ENCODE measurements at regions not wholly inside any gene's neighbourhood (a gene's known extent, or its start where the extent isn't known, plus 50 kb on each side); places are given as distances from the start of the nearest gene placed in this dataset.

GRCh38 chr10:133009218-133009950 lies 67.0 kb upstream of the CFAP46 start:
- DNase-seq (ENCODE audit: low spot score), result peak; percentile 93
- intact Hi-C loops (cut with DNase I), result no loop called here

DNA sequence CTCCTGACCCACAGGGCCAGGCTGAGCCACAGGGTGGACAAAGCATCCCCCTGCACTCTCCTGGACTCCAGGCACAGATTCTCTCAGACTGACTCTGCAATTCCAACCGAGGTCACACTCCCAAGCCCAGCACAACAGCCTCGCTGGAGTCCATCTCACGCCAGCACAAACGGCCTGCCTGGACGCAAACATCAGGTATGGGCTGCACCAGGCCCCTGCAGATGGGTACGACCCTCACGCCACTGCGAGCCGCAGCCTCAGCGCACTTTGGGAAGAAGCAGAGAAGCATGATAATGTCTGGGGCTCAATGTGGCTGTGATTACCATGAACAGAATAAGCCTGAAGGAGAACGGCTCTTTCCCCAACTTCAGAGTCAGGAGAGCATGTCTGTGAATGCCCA lies 66.4 kb upstream of the CFAP46 start:
- DNase-seq (ENCODE audit: low spot score), result no peak
- intact Hi-C loops (cut with DNase I), result no loop called here

DNA sequence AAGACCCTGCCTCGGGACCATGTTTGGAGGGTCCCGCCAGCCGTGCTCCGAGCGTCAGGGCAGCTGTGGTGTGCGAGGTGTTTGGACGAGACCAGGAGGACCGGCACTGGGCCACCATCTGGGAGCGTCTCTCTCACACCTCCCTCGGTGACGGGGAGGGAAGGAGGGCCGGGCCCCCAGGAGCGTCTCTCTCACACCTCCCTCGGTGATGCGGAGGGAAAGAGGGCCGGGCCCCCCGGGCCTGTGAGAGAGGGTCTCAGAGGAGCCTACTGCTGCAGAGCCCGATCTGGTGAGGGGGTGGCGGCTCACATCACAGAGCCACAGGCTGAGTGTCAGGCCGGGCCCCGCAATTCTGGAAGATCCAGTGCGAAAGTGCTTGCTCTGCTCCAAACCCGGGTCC lies 65.8 kb upstream of the CFAP46 start:
- intact Hi-C loops (cut with DNase I), result no loop called here
- no peak for DNase-seq (ENCODE audit: low spot score)

DNA sequence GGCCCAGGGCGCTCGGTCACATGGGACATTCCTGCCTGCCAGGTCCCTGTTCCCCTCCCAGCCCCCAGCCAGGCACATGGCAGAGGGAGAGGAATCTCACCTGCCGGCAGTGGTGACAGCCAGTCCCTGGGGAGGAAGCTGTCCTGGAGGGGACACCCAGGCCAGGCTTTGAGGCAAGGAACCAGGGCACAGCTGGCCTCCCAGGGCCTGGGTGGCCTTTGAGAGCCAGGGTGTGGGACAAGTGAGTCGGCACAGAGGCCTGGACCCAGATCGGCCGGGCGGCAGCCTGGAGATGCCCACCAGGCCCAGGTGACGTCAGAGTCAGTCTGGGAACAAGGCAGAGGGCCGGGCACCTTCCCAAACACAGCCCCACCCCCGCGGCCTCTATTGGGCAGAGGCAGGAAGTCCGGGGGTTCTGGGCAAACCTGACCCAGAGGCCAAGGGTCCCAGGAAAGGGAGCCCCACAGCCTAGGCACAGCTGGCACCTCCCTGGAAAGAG lies 65.0 kb upstream of the CFAP46 start:
- intact Hi-C loops (cut with DNase I), result no loop called here
- DNase-seq (ENCODE audit: low spot score), result no peak

DNA sequence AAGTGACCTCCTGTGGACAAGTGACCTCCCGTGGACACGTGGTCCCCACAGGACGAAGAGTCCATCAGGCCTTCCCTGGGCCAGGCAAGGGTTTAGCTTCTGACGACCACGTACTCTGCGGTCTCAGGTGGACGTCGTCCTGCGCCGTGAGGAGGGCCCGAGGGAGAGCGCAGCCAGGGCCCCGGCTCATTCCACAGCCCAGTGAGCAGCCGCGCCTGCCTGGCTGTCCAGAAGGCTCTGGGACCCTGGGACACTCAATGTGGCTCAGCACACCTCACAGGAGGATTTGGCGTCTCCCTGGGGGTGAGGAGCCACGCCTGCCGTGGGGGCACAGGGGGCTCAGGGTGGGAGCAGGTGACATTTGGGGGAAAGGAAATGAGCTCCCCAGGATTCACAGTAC lies 64.4 kb upstream of the CFAP46 start:
- intact Hi-C loops (cut with DNase I), result no loop called here
- DNase-seq (ENCODE audit: low spot score), result no peak

- intact Hi-C loops (cut with DNase I), result no loop called here
- DNase-seq (ENCODE audit: low spot score), result no peak
These were observed 63.8 kb upstream of the CFAP46 start for GRCh38 chr10:133006202-133006601.

GRCh38 chr10:133004478-133004877 lies 62.1 kb upstream of the CFAP46 start:
- intact Hi-C loops (cut with DNase I), result no loop called here

GRCh38 chr10:133003188-133003587 lies 60.8 kb upstream of the CFAP46 start:
- intact Hi-C loops (cut with DNase I), result no loop called here
- no peak for DNase-seq (ENCODE audit: low spot score)

More at GRCh38 chr10:133004478-133004877, 62.1 kb upstream of the CFAP46 start:
- no peak for DNase-seq (ENCODE audit: low spot score)

GRCh38 chr10:133002685-133003084 lies 60.3 kb upstream of the CFAP46 start:
- intact Hi-C loops (cut with DNase I), result no loop called here
- no peak for DNase-seq (ENCODE audit: low spot score)

DNA sequence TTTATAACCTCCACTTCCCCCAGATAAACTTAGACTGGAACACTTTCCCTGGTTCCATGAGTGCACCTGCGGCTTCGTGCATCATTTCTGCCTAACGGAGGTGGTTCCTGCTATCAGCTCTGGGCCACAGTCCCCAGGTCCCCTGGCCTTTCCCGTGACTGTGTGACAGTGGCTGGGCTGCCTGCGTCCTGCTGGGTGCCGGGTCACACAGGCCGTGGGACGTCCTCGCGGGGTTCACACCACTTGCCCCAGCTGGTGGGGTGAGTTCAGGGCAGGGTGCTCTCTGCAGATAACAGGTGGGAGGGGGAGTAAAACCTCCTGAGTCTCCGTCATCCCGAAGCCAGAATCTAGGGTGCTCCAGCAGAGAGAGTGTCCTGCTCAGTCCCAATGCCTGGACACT lies 58.7 kb upstream of the CFAP46 start:
- no peak for DNase-seq (ENCODE audit: low spot score)
- intact Hi-C loops (cut with DNase I), result no loop called here

- no peak for DNase-seq (ENCODE audit: low spot score)
- intact Hi-C loops (cut with DNase I), result no loop called here
These were observed 58.3 kb upstream of the CFAP46 start for GRCh38 chr10:133000648-133001047.

DNA sequence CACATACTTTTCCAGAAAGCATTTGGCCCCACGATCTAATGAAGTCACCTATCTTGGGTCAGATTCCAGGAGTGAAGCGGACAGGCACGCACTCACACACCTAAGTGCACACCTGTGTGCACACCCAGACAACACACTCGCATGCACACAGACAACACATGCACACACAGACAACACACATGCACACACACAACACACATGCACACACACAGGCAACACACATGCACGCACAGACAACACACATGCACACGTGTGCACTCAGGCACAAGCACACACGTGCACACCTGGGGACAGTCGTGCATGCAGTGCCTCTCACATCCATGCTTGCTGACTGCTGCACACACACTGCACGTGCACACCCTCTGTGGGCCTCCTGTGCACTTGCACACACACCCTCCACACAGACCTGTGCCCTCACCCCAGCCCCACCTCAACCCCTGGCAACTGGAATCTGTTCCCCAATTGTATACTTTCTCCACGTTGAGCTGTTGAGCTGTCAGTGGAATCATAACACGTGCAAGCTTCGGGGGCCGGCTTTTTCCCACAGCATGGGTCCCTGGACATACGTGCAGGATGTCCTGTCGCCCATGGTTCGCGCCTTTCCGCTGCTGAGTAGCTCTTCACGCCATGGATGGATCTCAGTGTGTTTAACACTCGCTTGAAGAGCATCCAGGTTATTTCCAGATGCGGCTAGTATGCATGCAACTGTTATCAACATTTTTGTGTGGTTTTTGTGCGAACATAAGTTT lies 55.3 kb upstream of the CFAP46 start:
- no peak for DNase-seq (ENCODE audit: low spot score)
- intact Hi-C loops (cut with DNase I), result no loop called here

DNA sequence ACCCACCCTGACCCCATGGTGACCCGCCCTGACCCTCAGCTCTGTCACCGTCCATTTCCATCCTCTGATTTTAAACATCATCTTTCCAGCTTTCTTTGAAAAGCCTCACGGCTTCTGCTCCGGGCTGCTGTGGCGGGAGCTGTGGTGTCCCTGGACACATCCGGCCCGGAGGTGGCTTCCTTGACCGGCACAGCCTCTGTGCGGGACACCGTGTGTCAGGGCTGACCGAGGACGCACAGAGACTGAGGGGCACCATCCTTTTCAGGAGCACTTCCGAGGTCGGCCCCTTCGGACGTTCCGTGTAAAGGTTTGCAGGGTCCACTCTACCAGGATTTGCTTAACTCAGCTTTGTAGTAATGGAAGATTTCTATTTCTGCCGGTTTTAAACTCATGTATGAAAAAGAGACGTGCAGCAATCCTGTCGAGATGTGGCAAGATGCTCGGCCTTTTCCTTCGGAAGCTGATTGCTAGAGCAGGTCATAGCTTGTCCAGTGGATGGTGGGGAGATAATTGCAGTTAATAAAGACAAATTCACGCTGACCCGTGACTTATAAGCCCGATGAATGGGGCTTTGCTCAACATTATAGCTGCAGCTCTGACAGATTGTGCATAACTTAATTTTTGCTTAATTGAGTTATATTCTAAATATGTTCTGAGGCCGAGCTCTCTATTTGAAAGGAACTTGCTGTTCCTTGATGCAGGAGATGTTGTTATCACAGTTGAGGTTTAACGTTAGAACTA lies 54.4 kb upstream of the CFAP46 start:
- DNase-seq (ENCODE audit: low spot score), result no peak
- intact Hi-C loops (cut with DNase I), result no loop called here

- intact Hi-C loops (cut with DNase I), result no loop called here
- no peak for DNase-seq (ENCODE audit: low spot score)
These were observed 53.7 kb upstream of the CFAP46 start for GRCh38 chr10:132995909-132996602.

DNA sequence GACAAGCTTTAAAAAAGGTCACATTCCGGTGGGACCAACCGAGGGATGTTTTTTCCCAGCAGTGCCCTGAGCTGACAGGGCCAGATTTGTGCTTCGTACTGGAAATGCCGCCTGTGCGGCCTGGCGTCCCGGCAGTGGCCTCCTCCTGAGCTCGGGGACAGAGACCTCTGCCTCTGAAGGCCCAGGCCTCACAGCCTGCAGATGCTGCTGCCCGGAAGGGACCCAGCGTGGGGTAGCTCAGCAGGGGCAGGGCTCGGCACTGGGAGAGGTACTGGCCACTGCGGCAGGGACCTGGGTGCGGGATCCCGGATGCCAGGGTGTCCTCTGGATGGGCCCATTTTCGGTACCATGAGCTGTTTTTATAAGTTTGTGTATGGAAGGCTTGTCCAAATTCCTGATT lies 52.4 kb upstream of the CFAP46 start:
- intact Hi-C loops (cut with DNase I), result no loop called here
- DNase-seq (ENCODE audit: low spot score), result no peak

DNA sequence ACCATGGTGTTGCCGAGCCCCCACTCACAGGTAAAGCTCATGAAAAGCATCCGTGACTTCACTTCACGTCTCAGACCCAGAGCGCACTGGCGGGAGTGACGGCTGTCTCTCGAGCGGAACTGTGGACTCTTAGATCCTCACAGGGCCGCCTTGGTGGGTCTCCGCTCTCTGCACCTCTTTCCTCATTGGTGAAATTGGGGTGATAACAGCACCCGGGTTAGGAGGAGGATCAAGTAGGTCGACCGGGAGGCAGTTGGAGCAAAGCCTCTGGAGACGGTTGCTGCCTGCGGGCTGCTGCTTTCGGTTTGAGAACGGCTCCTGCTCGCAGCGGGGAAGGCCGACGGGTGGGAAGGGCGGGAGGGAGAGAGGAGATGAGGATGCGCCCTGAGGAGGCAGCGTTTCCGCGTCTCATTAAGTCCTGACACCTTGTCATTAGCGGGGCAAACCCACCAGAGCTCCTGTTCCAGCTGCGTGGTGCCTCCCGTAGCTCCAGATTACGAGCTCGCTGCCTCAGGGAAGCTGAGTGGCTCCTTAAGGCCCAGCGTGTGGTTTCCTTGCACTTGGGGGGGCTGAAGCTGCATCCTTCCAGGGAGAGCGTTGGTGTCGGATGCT lies 51.9 kb upstream of the CFAP46 start:
- intact Hi-C loops (cut with DNase I), result no loop called here
- no peak for DNase-seq (ENCODE audit: low spot score)

DNA sequence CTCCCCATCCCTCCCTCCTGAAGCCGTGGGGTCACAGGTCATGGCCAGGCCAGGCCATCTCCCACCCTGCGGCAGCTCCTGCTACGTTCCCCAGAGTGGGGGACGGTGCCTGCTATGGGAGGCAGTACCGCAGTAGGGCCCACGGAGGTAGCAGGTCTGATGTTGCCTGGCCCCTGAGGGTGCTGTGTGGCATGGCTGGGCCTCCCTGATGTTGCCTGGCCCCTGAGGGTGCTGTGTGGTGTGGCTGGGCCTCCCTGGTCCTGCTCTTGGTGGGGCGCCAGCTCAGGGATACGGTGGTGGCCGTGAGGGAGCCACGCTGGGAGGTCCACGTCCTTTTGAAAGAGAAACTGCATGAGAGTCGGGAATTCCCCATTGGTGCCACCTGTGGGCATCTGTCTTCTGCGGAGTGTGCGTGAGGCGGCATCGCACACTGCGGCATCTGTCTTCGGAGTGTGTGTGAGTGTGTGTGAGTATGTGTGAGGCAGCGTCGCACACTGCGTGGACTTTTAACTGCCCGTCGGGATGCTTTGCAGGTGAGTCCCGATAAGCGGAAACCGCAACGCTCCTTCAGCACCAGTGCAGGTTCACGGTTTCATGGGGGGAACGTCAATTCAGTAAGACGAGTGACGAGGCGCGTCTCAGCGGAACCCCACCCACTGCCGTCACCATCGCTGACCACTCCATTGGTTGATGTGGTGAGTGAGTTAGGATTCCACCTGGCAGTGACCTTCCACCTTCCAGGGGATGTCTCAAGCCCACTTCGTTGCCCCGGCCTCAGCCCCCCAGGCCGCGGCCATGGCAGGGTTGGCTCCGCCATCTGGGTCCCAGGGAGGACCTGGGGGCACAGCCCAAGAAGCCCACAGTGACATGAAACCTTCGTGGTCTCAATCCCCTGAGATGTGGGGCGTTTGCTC lies 51.2 kb upstream of the CFAP46 start:
- no peak for DNase-seq (ENCODE audit: low spot score)
- intact Hi-C loops (cut with DNase I), result no loop called here

Measured in posterior vena cava (tissue), 2 donors.